ENCODE measurements at regions not wholly inside any gene's neighbourhood (a gene's known extent, or its start where the extent isn't known, plus 50 kb on each side); places are given as distances from the start of the nearest gene placed in this dataset.

- H2BK20ac ChIP-seq (ENCODE audit: low read length): no peak overlapping the region
- no peaks in the 10 kb centered on the region for H3K27me3 ChIP-seq (replicated peaks in 1 of 4; ENCODE audit: control insufficient read depth in 3 of 4, extremely low read depth in 1 of 4, insufficient read depth in 3 of 4, low read length in 3 of 4)
- H3K79me1 ChIP-seq (ENCODE audit: low read depth, low read length): no peaks in the 10 kb centered on the region
- no peak overlapping the region for H2BK5ac ChIP-seq (ENCODE audit: low read depth, low read length)
- no peak overlapping the region for H3K23ac ChIP-seq (ENCODE audit: insufficient read length)
- ChIA-PET POLR2A (ENCODE audit: partially characterized antibody) (no interaction called here), CTCF (ENCODE audit: partially characterized antibody) (interaction anchor here (1.1 kb wide), 1 partner anchor 11 kb away, joined by 3 read pairs; no protein-coding TSS in a partner anchor)
- no peak overlapping the region for H2BK12ac ChIP-seq (ENCODE audit: low read depth, low read length)
- no peak overlapping the region for H4K8ac ChIP-seq (ENCODE audit: extremely low read depth, insufficient read depth, low read length)
- H3K18ac ChIP-seq (ENCODE audit: extremely low read depth, low read length): no peak overlapping the region
- no peak overlapping the region for H3K14ac ChIP-seq (ENCODE audit: insufficient read length)
- WGBS, 2 experiments (ENCODE audit: extremely low coverage in 1 of 2, insufficient coverage in 1 of 2, insufficient read length in 1 of 2, insufficient replicate concordance in 2 of 2, low coverage in 1 of 2, low lambda C conversion rate in 2 of 2, missing lambda C conversion rate in 1 of 2): 100% methylated on average over 1 of the region's 1 CpG; no CpG with 5 or more reads in 1 of the 2 experiments
- no peak for FAIRE-seq
- no peaks in the 10 kb centered on the region for H3K23me2 ChIP-seq (ENCODE audit: low read depth, low read length)
- H3K9ac ChIP-seq (replicated peaks in 1 of 4; ENCODE audit: extremely low read depth in 1 of 4, low read depth in 3 of 4, low read length in 3 of 4): no peak overlapping the region
- no peak overlapping the region for H3K27ac ChIP-seq (ENCODE audit: low read depth, low read length)
- no peaks in the 10 kb centered on the region for H3K79me2 ChIP-seq (ENCODE audit: control insufficient read depth in 1 of 2, insufficient read depth in 2 of 2, low read length in 2 of 2)
- no peak overlapping the region for H3K4ac ChIP-seq (replicated peaks; ENCODE audit: insufficient read length, low read depth, low read length)
- H2BK15ac ChIP-seq (ENCODE audit: low read length): no peak overlapping the region
- H3K4me2 ChIP-seq (ENCODE audit: insufficient read depth in 1 of 2, low read depth in 2 of 2, low read length in 2 of 2): no peak overlapping the region
- no peak overlapping the region for H3K4me3 ChIP-seq (ENCODE audit: extremely low read depth in 1 of 4, insufficient read depth in 2 of 4, low read depth in 3 of 4, low read length in 4 of 4)
- H2AK5ac ChIP-seq (ENCODE audit: low read depth, low read length): no peak overlapping the region
- no peak overlapping the region for H2BK120ac ChIP-seq (replicated peaks; ENCODE audit: low read depth, low read length)
- TF ChIP-seq NANOG (IDR thresholded peaks at IDR 0.05; ENCODE audit: insufficient read depth, low read depth, low read length, poor library complexity, severe bottlenecking) (no peak), SP1 (IDR thresholded peaks at IDR 0.05; ENCODE audit: low read depth, low read length) (no peak), KDM1A (IDR thresholded peaks at IDR 0.05; ENCODE audit: borderline replicate concordance, low read length) (no peak)
- no peak overlapping the region for H4K5ac ChIP-seq (ENCODE audit: insufficient read length, low read depth, low read length)
- no peak overlapping the region for H3K56ac ChIP-seq (replicated peaks; ENCODE audit: insufficient read length, low read depth, low read length)
- H3K9me3 ChIP-seq (ENCODE audit: insufficient read depth in 2 of 2, low read depth in 1 of 2, low read length in 1 of 2): peaks cover 0 to 26% of the 10 kb centered on the region in 2 experiments; a peak in 2 of 4 replicates
- H3K36me3 ChIP-seq (ENCODE audit: control insufficient read depth in 2 of 4, insufficient read depth in 4 of 4, low read length in 3 of 4): peaks cover 0 to 2% (median 0%) of the 10 kb centered on the region in 4 experiments; a peak in 1 of 8 replicates
- no peak overlapping the region for H4K91ac ChIP-seq (replicated peaks; ENCODE audit: insufficient read length, low read length)
- no peaks in the 10 kb centered on the region for H4K20me1 ChIP-seq (replicated peaks in 1 of 2; ENCODE audit: control insufficient read depth in 1 of 2, insufficient read depth in 2 of 2, low read length in 2 of 2)
- no peak for DNase-seq (ENCODE audit: low read depth in 1 of 2, low spot score in 2 of 2)
- H3K4me1 ChIP-seq (replicated peaks in 1 of 4; ENCODE audit: control insufficient read depth in 3 of 4, insufficient read depth in 4 of 4, low read length in 3 of 4): no peaks in the 10 kb centered on the region
- H2AFZ ChIP-seq (ENCODE audit: low read length): no peak overlapping the region
Measured at GRCh38 chr5:50606179-50606578, 60.3 kb upstream of the PARP8 start.
